ENCODE measurements at regions not wholly inside any gene's neighbourhood (a gene's known extent, or its start where the extent isn't known, plus 50 kb on each side); places are given as distances from the start of the nearest gene placed in this dataset.

DNA sequence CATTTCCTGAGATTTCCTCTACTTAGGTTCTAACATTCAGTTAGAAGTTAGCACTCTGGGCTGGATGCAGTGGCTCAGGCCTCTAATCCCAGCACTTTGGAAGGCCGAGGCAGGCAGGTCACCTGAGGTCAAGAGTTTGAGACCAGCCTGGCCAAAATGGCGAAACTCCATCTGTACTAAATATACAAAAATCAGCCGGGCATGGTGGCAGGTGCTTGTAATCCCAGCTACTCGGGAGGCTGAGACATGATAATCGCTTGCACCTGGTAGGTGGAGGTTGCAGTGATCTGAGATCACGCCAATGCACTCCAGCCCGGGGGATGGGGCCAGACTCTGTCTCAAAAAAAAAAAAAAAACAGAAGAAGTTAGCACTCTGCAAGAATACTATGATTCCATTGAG lies 1430.9 kb downstream of the CDH11 start:
- H3K27ac ChIP-seq, result no peak overlapping the region
- no peak overlapping the region for H3K4me3 ChIP-seq
- DNase-seq (ENCODE audit: low spot score), result no peak
- TF ChIP-seq, protein P1, sequence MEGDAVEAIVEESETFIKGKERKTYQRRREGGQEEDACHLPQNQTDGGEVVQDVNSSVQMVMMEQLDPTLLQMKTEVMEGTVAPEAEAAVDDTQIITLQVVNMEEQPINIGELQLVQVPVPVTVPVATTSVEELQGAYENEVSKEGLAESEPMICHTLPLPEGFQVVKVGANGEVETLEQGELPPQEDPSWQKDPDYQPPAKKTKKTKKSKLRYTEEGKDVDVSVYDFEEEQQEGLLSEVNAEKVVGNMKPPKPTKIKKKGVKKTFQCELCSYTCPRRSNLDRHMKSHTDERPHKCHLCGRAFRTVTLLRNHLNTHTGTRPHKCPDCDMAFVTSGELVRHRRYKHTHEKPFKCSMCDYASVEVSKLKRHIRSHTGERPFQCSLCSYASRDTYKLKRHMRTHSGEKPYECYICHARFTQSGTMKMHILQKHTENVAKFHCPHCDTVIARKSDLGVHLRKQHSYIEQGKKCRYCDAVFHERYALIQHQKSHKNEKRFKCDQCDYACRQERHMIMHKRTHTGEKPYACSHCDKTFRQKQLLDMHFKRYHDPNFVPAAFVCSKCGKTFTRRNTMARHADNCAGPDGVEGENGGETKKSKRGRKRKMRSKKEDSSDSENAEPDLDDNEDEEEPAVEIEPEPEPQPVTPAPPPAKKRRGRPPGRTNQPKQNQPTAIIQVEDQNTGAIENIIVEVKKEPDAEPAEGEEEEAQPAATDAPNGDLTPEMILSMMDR (IDR thresholded peaks at IDR 0.05), result no peak

- TF ChIP-seq, protein P1 (IDR thresholded peaks at IDR 0.05), result no peak
- Histone ChIP-seq H3K27ac (no peak overlapping the region), H3K4me3 (no peak overlapping the region)
- DNase-seq (ENCODE audit: low spot score), result no peak
Observed at GRCh38 chr16:63690267-63690666, 1431.6 kb downstream of the CDH11 start.

GRCh38 chr16:63689068-63689467 lies 1432.8 kb downstream of the CDH11 start:
- TF ChIP-seq, protein P1 (IDR thresholded peaks at IDR 0.05), result no peak
- DNase-seq (ENCODE audit: low spot score), result no peak

GRCh38 chr16:63684149-63685101 lies 1437.4 kb downstream of the CDH11 start:
- Histone ChIP-seq H3K27ac (no peak overlapping the region), H3K4me3 (no peak overlapping the region)

More at GRCh38 chr16:63689068-63689467, 1432.8 kb downstream of the CDH11 start:
- Histone ChIP-seq H3K27ac (no peak overlapping the region), H3K4me3 (no peak overlapping the region)

DNA sequence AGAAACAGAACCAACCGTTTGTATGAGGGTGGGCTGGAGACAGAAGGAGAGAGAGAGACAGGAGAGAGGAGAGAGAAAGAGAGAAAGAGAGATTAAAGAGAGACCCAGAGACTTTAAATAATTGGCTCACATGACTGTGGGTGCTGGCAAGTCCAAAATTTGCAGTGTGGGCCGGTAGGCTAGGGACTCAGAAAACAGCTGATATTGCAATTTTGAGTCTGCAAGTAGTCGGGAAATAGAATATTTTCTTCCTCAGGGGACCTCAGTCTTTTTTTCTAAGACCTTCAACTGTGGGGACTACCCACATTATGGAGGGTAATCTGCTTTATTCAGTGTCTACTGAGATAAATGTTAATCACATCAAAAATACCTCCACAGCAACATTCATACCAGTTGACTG lies 1439.0 kb downstream of the CDH11 start:
- TF ChIP-seq, protein P1 (IDR thresholded peaks at IDR 0.05), result no peak
- no peak for DNase-seq (ENCODE audit: low spot score)
- Histone ChIP-seq H3K4me3 (no peak overlapping the region), H3K27ac (no peak overlapping the region)

More at GRCh38 chr16:63684149-63685101, 1437.4 kb downstream of the CDH11 start:
- no peak for DNase-seq (ENCODE audit: low spot score)
- TF ChIP-seq, protein P1 (IDR thresholded peaks at IDR 0.05), result no peak

DNA sequence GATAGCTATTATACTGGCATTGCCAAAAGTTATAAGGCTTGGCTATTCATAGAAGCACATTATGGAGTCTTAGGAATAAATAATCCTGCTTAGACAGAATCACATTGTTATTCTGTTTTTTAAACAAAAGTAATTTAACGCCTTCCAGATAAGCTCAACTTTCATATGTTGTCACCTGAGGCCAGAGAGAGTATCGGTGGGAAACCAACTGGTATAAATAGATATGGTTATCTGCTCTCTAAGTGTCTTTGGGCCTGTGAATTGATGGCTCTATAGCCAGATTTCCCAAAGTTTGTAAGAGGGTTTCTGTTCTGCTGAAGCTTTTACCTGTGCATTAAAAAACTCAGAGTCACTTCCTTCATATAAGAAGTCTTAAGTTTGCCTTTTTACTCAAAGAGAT lies 1449.4 kb downstream of the CDH11 start:
- TF ChIP-seq, protein P1 (IDR thresholded peaks at IDR 0.05), result no peak
- H3K4me3 ChIP-seq, result no peak overlapping the region
- H3K27ac ChIP-seq, result no peak overlapping the region
- no peak for DNase-seq (ENCODE audit: low spot score)

DNA sequence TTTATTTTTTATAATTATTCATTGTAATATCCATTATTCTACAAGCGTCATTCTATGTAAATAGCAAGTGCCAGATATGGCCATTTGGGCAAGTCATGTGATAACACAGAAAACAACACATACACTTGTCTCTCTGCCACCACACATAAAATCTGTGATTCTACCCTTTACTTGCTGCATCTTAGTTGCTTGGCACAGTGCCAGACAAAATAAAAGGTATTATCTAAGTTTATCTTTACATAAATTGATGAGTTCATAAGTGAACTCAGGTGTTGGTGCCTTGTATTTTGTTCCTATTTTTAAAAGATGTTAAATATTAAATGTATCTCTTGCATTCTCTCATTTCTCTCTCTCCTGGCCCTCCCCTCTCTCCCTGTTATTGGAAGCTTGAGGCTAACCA lies 1458.7 kb downstream of the CDH11 start:
- Histone ChIP-seq H3K4me3 (no peak overlapping the region), H3K27ac (no peak overlapping the region)
- TF ChIP-seq, protein P1 (IDR thresholded peaks at IDR 0.05), result no peak
- no peak for DNase-seq (ENCODE audit: low spot score)
